ENCODE measurements at regions not wholly inside any gene's neighbourhood (a gene's known extent, or its start where the extent isn't known, plus 50 kb on each side); places are given as distances from the start of the nearest gene placed in this dataset.
"Not testable (repeated sequence)": the region's sequence is repeated elsewhere in the genome, so short reads cannot be mapped to it uniquely, and the experiment has no call there.

DNA sequence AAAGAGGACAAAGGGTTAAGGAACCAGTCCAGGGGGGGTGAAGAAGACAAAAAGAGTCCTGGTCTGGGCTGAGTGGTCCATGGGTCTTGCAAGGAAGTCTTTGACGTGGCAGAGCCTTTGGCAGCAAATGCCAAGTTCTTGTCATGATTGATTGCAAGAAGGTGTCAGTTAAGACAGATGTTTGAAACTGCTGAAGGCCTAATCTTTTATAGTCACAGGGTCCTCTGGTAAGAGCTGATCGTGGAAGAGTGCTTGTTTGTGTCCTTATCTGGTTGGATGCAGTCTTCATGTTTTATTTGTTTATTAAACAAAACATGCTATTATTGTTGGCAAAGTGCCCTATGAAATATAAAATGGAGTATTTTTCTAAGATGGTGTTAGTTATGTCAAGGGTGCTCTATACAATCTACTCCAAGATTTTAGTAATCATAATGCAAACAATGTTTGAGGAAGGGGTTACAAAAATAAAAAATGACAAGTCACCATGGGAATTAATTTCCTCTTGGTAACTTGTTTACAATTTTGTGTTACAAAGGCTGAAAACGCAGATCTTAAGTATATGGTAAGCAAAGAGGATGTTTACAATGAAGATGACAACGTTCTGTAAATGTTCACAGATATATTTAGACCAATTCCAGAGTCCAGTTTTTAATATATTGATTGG, 85.9 kb downstream of the MAGED4 start:
- Histone ChIP-seq H3K27me3 (no peaks in the 10 kb centered on the region), H3K36me3 (no peaks in the 10 kb centered on the region), H3K27ac (no peak overlapping the region), H3K9me3 (no peaks in the 10 kb centered on the region), H3K4me1 (peaks cover 0 to 3% (median 0%) of the 10 kb centered on the region in 4 donors), H3K4me3 (no peak overlapping the region)
- TF ChIP-seq POLR2A (IDR thresholded peaks at IDR 0.05) (no peak), POLR2AphosphoS5 (IDR thresholded peaks at IDR 0.05) (no peak), EP300 (IDR thresholded peaks at IDR 0.05) (no peak)
- TF ChIP-seq, protein P1, sequence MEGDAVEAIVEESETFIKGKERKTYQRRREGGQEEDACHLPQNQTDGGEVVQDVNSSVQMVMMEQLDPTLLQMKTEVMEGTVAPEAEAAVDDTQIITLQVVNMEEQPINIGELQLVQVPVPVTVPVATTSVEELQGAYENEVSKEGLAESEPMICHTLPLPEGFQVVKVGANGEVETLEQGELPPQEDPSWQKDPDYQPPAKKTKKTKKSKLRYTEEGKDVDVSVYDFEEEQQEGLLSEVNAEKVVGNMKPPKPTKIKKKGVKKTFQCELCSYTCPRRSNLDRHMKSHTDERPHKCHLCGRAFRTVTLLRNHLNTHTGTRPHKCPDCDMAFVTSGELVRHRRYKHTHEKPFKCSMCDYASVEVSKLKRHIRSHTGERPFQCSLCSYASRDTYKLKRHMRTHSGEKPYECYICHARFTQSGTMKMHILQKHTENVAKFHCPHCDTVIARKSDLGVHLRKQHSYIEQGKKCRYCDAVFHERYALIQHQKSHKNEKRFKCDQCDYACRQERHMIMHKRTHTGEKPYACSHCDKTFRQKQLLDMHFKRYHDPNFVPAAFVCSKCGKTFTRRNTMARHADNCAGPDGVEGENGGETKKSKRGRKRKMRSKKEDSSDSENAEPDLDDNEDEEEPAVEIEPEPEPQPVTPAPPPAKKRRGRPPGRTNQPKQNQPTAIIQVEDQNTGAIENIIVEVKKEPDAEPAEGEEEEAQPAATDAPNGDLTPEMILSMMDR (IDR thresholded peaks at IDR 0.05): no peak
- DNase-seq (no peak), ATAC-seq (ENCODE audit: low FRiP score in 2 of 2) (no peak)
- 25 to 39% methylated on average over 4 of the region's 4 CpGs for WGBS, 2 donors

DNA sequence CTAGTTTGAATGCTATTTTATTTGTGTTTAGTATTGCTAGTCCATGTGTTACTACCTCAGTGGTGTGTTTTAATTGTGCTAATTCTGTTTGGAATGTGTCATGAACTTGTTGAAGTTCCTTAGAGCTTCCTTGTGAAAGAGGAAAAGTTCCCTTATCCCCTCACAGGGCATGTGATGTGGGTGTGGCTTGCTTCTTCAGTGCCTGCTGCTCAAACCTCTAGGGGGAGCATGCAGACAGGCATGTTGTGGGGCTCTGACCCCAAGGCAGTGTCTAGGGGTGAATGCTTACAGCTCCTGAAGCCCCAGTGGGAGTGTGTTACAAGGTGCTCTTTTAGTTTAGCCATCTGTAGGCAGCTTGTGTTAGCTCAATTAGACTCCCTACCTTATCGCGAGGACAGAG, 86.5 kb downstream of the MAGED4 start:
- TF ChIP-seq, protein P1 (IDR thresholded peaks at IDR 0.05): peak in 1 of 6 experiments; percentile 19
- no peak for TF ChIP-seq POLR2A (IDR thresholded peaks at IDR 0.05)
- H3K27ac ChIP-seq: no peak overlapping the region
- peaks cover 0 to 3% (median 0%) of the 10 kb centered on the region in 4 donors for H3K4me1 ChIP-seq
- H3K27me3 ChIP-seq: no peaks in the 10 kb centered on the region
- no peak overlapping the region for H3K4me3 ChIP-seq
- 48% methylated on average over 2 of the region's 2 CpGs; no CpG with 5 or more reads in 1 of the 2 donors for WGBS, 2 donors
- ATAC-seq (ENCODE audit: low FRiP score in 2 of 2) (no peak), DNase-seq (peak in 1 of 2 donors; percentile 45)
- no peaks in the 10 kb centered on the region for H3K9me3 ChIP-seq
- no peaks in the 10 kb centered on the region for H3K36me3 ChIP-seq

DNA sequence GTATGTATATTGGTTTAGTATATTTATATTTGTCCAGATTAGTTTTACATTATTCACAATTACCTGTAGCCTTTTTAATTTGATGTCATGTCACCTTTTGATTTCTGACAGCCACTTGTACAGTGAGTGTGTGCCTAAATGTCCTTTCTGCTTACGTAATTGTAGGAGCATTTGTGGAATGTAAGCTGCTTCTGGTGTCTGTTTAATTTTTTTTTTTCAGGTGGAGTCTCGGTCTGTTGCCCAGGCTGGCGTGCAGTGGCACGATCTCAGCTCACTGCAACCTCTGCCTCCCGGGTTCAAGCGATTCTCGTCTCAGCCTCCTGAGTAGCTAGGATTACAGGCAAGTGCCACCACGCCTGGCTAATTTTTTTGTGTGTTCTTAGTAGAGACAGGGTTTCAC, 91.2 kb upstream of the XAGE2 start:
- Histone ChIP-seq H3K27ac (no peak overlapping the region), H3K4me3 (no peak overlapping the region), H3K36me3 (no peaks in the 10 kb centered on the region), H3K27me3 (no peaks in the 10 kb centered on the region), H3K9me3 (no peaks in the 10 kb centered on the region), H3K4me1 (no peaks in the 10 kb centered on the region)
- DNase-seq (no peak), ATAC-seq (ENCODE audit: low FRiP score in 2 of 2) (no peak)
- 59 to 78% methylated on average over 4 to 8 of the region's 8 CpGs for WGBS, 2 donors
- TF ChIP-seq EP300 (IDR thresholded peaks at IDR 0.05) (no peak), POLR2AphosphoS5 (IDR thresholded peaks at IDR 0.05) (no peak), POLR2A (IDR thresholded peaks at IDR 0.05) (no peak)
- TF ChIP-seq, protein P1 (IDR thresholded peaks at IDR 0.05): no peak

DNA sequence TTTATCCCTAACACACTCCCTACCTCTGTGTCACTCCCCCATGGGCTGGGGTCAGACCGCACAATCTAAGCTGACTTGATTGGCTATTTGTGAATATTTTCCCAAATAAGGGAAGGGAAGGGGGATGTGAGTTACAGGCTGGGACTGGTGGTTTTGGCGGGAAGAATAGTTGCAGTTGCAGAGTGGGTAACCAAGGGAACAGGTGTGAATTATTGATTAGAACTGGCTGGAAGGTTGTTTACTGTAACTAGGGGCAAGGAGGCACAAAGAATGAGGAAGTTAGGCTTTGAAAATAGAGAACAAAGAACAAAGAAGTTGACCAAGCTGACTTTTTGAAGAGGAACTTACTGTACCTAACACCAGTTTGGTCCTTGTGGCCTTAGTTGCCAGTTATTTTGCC, 88.0 kb upstream of the XAGE2 start:
- no peak for DNase-seq
- 72 to 84% methylated on average over 2 of the region's 2 CpGs for WGBS, 2 donors
- H3K27ac ChIP-seq: no peak overlapping the region
- no peak overlapping the region for H3K4me3 ChIP-seq
- H3K27me3 ChIP-seq: no peaks in the 10 kb centered on the region
- no peaks in the 10 kb centered on the region for H3K36me3 ChIP-seq
- H3K4me1 ChIP-seq: no peaks in the 10 kb centered on the region
- no peak for TF ChIP-seq EP300 (IDR thresholded peaks at IDR 0.05)
- no peak for TF ChIP-seq POLR2A (IDR thresholded peaks at IDR 0.05)
- TF ChIP-seq POLR2AphosphoS5 (IDR thresholded peaks at IDR 0.05): no peak
- TF ChIP-seq, protein P1 (IDR thresholded peaks at IDR 0.05): no peak
- ATAC-seq (ENCODE audit: low FRiP score in 2 of 2): no peak
- H3K9me3 ChIP-seq: no peaks in the 10 kb centered on the region

DNA sequence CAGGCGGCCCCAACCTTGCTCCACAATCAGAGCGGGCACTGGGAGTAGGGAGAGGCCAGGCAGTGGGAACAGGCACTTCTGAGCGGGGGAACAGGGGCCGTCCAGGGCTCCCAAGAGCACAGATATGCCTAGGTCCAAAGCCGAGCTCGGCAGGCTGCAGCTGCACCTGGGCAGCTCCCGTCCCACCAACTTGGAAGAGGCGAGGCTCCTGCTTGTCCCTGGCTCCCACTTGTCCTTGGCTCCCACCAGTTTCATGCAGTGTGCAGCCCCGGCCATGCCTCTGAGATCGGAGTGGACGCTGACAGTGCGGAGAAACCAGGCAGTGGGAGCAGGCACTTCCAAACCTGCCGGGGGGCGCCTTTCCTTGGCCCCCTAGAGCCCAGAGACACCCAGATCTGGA, 84.0 kb upstream of the XAGE2 start:
- WGBS, 2 donors: 79% methylated on average over 14 of the region's 14 CpGs; no CpG with 5 or more reads in 1 of the 2 donors
- no peak overlapping the region for H3K27ac ChIP-seq
- no peaks in the 10 kb centered on the region for H3K36me3 ChIP-seq
- no peaks in the 10 kb centered on the region for H3K27me3 ChIP-seq
- peak in 1 of 2 donors; percentile 31 for ATAC-seq (ENCODE audit: low FRiP score in 2 of 2)
- peaks cover 0 to 20% (median 0%) of the 10 kb centered on the region in 4 donors for H3K9me3 ChIP-seq
- H3K4me1 ChIP-seq: no peaks in the 10 kb centered on the region
- TF ChIP-seq EP300 (IDR thresholded peaks at IDR 0.05) (no peak), POLR2A (IDR thresholded peaks at IDR 0.05) (no peak), POLR2AphosphoS5 (IDR thresholded peaks at IDR 0.05) (no peak)
- TF ChIP-seq, protein P1 (IDR thresholded peaks at IDR 0.05): no peak
- DNase-seq: peak in 1 of 2 donors; percentile 35
- H3K4me3 ChIP-seq: no peak overlapping the region

DNA sequence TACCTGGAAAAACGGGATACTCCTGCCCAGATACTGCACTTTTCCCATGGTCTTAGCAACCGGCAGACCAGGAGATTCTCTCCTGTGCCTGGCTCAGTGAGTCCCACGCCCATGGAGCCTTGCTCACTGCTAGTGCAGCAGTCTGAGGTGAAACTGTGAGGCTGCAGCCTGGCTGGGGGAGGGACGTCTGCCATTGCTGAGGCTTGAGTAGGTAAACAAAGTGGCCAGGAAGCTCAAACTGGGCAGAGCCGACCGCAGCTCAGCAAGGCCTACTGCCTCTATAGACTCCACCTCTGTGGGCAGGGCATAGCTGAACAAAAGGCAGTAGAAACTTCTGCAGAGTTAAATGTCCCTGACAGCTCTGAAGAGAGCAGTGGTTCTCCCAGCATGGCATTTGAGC, 69.9 kb upstream of the XAGE2 start:
- not testable (repeated sequence) for ATAC-seq (ENCODE audit: low FRiP score in 2 of 2); H3K9me3 ChIP-seq; H3K36me3 ChIP-seq; H3K4me1 ChIP-seq; DNase-seq; H3K4me3 ChIP-seq; H3K27ac ChIP-seq; H3K27me3 ChIP-seq
- WGBS, 2 donors: 53% methylated on average over 6 of the region's 6 CpGs; no CpG with 5 or more reads in 1 of the 2 donors

DNA sequence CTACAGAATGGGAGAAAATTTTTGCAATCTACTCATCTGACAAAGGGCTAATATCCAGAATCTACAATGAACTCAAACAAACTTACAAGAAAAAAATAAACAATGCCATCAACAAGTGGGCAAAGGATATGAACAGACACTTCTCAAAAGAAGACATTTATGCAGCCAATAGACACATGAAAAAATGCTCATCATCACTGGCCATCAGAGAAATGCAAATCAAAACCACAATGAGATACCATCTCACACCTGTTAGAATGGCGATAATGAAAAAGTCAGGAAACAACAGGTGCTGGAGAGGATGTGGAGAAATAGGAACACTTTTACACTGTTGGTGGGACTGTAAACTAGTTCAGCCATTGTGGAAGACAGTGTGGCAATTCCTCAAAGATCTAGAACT, 60.3 kb upstream of the XAGE2 start:
- 81 to 89% methylated on average over 1 of the region's 1 CpG for WGBS, 2 donors
- H3K27ac ChIP-seq; ATAC-seq (ENCODE audit: low FRiP score in 2 of 2); H3K4me1 ChIP-seq; H3K9me3 ChIP-seq; H3K4me3 ChIP-seq; DNase-seq; H3K27me3 ChIP-seq; H3K36me3 ChIP-seq: not testable (repeated sequence)
